Nephron progenitor cell (in vitro differentiated cells): ENCODE measurements at regions not wholly inside any gene's neighbourhood (a gene's known extent, or its start where the extent isn't known, plus 50 kb on each side); places are given as distances from the start of the nearest gene placed in this dataset.
"Not testable (repeated sequence)": the region's sequence is repeated elsewhere in the genome, so short reads cannot be mapped to it uniquely, and the experiment has no call there.

ENCODE experiments used
- DNase-seq: peaks from one replicate; pipeline ENCODE4 v3.0.0; 2021
- H3K27ac Mint-ChIP-seq: 2 replicates; pipeline ENCODE4 v1.8.0; 2021; ENCODE audit warnings: mild to moderate bottlenecking, moderate library complexity, mixed read lengths
- H3K27me3 Mint-ChIP-seq: 2 replicates; pipeline ENCODE4 v1.8.0; 2021; ENCODE audit warnings: mild to moderate bottlenecking, low read depth, mixed read lengths; ENCODE audit not compliant: poor library complexity
- H3K36me3 Mint-ChIP-seq: 2 replicates; pipeline ENCODE4 v1.8.0; 2021; ENCODE audit warnings: low read depth, mixed read lengths
- H3K4me1 Mint-ChIP-seq: 2 replicates; pipeline ENCODE4 v1.8.0; 2021; ENCODE audit warnings: mixed read lengths
- H3K4me3 Mint-ChIP-seq: 2 replicates; pipeline ENCODE4 v1.8.0; 2021; ENCODE audit warnings: mild to moderate bottlenecking, moderate library complexity, mixed read lengths
- H3K9me3 Mint-ChIP-seq: 2 replicates; pipeline ENCODE4 v1.8.0; 2021; ENCODE audit warnings: mild to moderate bottlenecking, moderate library complexity, mixed read lengths
- TF ChIP-seq, protein P1 (sequence below): fragments of 200-600 bp; sonication (generic); IDR thresholded peaks from 2 replicates; pipeline ENCODE4 v1.5.0; 2021; ENCODE audit warnings: antibody characterized with exemption

DNA sequence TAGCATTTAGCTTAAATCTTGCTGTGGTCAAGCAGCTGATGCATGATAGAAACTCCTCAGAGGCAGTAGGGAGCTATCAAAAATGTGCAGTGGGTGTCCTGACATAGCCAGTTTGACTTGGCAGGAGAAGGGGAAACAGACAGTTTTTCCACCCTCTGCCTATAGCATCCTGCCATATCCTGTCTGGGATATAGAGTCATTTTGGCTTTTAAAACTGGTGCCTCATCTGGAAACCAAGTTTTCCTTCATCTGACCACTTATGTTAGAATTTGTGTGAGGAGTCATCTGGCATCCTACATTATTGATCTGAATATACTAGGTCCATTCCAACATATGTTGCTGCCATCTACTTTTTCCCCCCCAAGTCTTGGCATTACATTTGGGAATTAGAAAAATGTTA is 284.1 kb downstream of the CD109 start:
- no peak overlapping the region for H3K27ac Mint-ChIP-seq
- H3K4me1 Mint-ChIP-seq, result no peaks in the 10 kb centered on the region
- no peak overlapping the region for H3K4me3 Mint-ChIP-seq
- DNase-seq, result no peak
- H3K9me3 Mint-ChIP-seq, result peaks cover 16% of the 10 kb centered on the region
- TF ChIP-seq, protein P1, sequence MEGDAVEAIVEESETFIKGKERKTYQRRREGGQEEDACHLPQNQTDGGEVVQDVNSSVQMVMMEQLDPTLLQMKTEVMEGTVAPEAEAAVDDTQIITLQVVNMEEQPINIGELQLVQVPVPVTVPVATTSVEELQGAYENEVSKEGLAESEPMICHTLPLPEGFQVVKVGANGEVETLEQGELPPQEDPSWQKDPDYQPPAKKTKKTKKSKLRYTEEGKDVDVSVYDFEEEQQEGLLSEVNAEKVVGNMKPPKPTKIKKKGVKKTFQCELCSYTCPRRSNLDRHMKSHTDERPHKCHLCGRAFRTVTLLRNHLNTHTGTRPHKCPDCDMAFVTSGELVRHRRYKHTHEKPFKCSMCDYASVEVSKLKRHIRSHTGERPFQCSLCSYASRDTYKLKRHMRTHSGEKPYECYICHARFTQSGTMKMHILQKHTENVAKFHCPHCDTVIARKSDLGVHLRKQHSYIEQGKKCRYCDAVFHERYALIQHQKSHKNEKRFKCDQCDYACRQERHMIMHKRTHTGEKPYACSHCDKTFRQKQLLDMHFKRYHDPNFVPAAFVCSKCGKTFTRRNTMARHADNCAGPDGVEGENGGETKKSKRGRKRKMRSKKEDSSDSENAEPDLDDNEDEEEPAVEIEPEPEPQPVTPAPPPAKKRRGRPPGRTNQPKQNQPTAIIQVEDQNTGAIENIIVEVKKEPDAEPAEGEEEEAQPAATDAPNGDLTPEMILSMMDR, result no peak
- peaks cover 3% of the 10 kb centered on the region for H3K27me3 Mint-ChIP-seq
- H3K36me3 Mint-ChIP-seq, result no peaks in the 10 kb centered on the region

DNA sequence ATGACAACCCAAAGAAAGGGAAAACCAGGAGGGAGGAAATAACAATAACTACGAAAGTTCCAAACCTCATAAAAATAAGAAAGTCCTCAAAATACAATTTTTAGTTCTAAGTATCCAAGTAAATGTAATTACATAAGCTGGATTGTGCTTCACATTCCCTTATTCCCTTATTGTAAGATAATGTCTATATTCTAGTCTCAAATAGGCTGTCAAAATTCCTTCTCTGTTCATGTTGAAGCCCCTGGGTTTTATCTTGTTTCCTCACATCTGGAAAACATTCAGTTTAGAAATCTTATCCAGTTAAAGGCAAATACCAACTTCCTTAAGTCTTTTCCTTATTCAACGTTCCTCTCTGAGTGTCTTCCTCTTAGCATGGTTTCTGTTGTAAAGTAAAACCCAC is 282.3 kb downstream of the CD109 start:
- Mint-ChIP-seq H3K4me3 (no peak overlapping the region), H3K27ac (no peak overlapping the region), H3K27me3 (peaks cover 3% of the 10 kb centered on the region), H3K4me1 (no peaks in the 10 kb centered on the region), H3K36me3 (no peaks in the 10 kb centered on the region), H3K9me3 (peaks cover 16% of the 10 kb centered on the region)
- TF ChIP-seq, protein P1, result no peak
- DNase-seq, result no peak

DNA sequence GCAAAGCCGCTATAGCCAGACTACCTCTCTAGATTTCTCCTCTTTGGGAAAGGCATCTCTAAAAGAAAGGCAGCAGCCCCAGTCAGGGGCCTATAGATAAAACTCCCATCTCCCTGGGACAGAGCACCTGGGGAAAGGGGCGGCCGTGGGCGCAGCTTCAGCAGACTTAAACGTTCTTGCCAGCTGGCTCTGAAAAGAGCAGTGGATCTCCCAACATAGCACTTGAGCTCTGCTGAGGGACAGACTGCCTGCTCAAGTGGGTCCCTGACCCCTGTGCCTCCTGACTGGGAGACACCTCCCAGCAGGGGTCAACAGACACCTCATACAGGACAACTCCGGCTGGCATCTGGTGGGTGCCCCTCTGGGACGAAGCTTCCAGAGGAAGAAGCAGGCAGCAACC is 276.5 kb downstream of the CD109 start:
- not testable (repeated sequence) for DNase-seq, H3K27me3 Mint-ChIP-seq, H3K4me3 Mint-ChIP-seq, H3K4me1 Mint-ChIP-seq, H3K27ac Mint-ChIP-seq, H3K36me3 Mint-ChIP-seq
- peaks cover 14% of the 10 kb centered on the region for H3K9me3 Mint-ChIP-seq

DNA sequence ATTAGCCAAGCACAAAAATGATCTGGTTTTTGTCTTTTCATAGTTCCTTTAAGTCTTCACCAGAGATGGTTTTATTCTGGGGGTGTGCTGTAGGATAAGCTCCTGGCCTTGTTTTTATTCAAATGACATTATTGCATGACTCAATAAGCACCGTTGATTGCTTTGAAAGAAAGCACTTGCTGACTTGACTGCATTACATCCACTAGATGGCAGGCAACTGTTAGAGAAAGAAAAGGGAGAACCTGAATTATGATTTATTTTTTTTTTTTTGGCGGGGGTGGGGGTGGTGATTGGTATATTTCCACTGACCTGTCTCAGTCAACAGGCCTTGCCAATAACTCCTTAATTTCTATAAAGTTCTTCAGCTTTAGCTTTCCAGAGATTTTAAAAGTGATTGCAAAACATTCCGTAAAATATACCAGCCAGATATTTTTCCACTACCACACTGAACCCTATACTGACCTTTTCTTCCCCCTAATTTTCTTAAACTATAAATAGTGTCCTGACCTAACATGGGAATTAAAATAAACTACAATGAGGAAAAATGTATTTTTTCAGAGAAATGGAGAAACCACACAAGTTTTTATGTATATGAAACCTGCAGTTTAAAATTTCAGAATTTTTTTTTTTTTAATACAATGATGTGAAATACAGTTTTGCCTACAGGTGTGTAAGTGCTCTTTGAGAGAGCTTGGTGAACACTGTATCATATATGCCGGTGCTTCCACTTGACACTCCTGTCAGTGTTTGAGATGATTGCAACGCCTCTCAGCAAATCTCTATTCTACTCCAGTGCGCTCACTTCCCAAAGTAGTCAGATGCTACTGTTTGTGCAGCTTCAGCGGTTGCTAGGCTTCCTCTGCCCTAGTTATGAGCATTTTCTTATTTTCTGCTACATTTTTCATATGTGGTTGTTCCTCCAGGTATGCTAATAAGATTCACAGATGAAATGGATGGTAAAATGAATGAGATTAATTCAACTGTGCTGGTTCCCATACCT is 274.3 kb downstream of the CD109 start:
- H3K9me3 Mint-ChIP-seq, result no peaks in the 10 kb centered on the region
- no peak overlapping the region for H3K4me3 Mint-ChIP-seq
- no peaks in the 10 kb centered on the region for H3K4me1 Mint-ChIP-seq
- peaks cover 3% of the 10 kb centered on the region for H3K27me3 Mint-ChIP-seq
- no peak overlapping the region for H3K27ac Mint-ChIP-seq
- TF ChIP-seq, protein P1, result peak; percentile 54
- peak; percentile 8 for DNase-seq
- no peaks in the 10 kb centered on the region for H3K36me3 Mint-ChIP-seq

- Mint-ChIP-seq H3K27ac (no peak overlapping the region), H3K36me3 (no peaks in the 10 kb centered on the region), H3K9me3 (no peaks in the 10 kb centered on the region), H3K27me3 (peaks cover 3% of the 10 kb centered on the region), H3K4me3 (no peak overlapping the region), H3K4me1 (no peaks in the 10 kb centered on the region)
- TF ChIP-seq, protein P1, result no peak
- no peak for DNase-seq
Measured at GRCh38 chr6:73968221-73968757, 272.3 kb downstream of the CD109 start.

DNA sequence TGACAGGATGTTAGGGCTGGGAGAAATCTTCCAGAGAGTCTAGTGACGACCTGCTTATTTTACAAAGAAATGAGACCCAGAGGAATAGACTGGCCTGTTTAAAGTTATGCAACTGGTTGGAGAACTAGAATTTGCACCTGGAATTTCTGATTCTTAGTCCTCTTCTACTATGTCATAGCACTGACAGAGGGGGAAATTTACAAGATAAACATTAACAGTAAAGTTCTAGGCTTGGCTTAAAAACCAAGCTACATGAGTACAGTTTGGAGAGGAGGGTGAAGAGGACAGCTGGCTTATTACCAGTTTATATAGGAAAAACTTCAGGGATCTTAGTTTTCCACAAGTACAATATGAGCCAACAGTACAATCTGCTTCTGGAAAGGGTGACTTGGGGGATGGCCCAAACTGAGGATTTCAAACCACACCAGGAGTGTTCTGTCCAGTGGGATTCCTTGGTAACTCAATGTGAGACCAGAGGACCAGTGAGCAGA is 269.6 kb downstream of the CD109 start:
- no peaks in the 10 kb centered on the region for H3K36me3 Mint-ChIP-seq
- TF ChIP-seq, protein P1, result no peak
- peaks cover 5% of the 10 kb centered on the region for H3K9me3 Mint-ChIP-seq

More for the DNA sequence above, 269.6 kb downstream of the CD109 start:
- DNase-seq, result no peak
- Mint-ChIP-seq H3K4me3 (no peak overlapping the region), H3K4me1 (no peaks in the 10 kb centered on the region), H3K27me3 (peaks cover 3% of the 10 kb centered on the region), H3K27ac (no peak overlapping the region)
